HG03439 (cell line): ENCODE measurements at regions not wholly inside any gene's neighbourhood (a gene's known extent, or its start where the extent isn't known, plus 50 kb on each side); places are given as distances from the start of the nearest gene placed in this dataset.

ENCODE experiments used
- ATAC-seq: cut with Tn5 transposase; IDR thresholded peaks from one replicate; pipeline ENCODE4 v1.9.1; 2021; ENCODE audit warnings: mild to moderate bottlenecking, moderate library complexity; ENCODE audit not compliant: unreplicated experiment

GRCh38 chrX:46306103-46306502, 239.1 kb downstream of the ZNF674 start:
- ATAC-seq, result no peak

DNA sequence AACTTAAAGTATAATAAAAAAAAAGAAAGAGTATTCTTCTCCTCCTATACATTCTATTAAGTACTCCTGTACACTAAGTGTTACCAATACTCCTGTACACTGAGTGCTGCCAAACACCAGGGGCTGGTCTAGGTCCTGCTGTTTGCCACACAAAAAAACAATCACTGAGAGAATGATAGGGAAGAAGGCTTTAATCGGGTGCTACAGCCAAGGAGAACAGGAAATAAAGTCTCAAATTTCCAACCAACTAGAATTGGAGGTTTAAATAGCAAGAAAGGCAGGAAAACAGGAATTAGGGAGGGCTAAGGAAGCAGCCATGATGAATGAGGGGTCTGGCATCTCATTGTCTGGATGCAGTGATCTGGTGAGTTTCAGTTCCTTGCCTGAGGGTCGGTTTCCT, 239.8 kb downstream of the ZNF674 start:
- no peak for ATAC-seq

DNA sequence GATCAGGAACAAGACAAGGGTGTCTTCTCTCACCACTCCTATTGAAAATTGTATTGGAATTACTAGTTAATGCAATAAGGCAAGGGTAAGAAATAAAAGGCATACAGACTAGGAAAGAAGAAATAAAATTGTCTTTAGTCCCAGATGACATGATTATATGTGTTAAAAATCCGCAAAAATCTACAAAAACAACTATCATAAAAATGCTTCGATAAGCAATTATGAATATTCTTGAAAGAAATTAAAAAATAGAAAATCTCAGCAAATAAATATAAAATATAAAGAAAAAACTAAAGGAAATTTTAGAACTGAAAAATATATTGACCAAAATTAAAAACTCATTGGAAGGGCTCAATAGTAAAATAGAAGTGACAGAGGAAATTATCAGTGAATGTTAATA, 243.3 kb downstream of the ZNF674 start:
- no peak for ATAC-seq

DNA sequence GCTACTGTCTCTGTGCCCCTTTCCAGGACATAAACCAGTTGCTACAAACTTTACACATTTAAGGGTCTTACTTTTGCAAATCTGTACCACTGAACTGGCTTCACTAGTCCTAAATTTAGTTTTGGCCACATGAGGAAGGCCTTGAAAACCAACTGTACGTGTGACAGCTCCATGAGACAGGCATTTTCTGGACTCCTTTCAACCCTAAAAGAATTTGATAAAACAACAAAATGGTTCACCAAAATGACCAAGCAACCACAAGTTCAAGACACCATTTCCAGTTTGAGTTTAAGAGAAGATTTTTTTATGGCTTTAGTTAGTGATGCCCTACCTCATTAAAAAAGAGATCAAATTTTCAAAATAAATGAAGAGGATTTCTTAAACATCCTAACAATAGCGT, 246.4 kb downstream of the ZNF674 start:
- no peak for ATAC-seq

- no peak for ATAC-seq
These were observed 249.3 kb downstream of the ZNF674 start for GRCh38 chrX:46295963-46296362.

DNA sequence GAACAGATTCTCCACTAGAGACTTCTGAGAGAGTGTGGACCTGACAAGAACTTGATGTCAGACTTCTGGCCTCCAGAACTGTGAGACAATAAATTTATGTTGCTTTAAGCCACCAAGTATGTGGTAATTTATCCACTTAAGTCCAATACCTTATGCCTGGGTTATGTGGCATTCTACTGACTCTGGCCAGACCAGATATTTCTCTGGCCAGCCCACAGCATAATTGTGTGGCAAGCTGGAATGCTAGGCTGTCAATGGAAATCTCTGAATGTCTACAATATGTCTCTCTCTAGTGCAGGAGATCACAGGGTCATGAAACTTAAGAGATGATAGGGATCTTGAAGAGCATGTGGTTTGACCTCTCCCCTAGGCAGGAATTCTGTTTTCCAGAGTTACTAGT, 251.0 kb downstream of the ZNF674 start:
- no peak for ATAC-seq

- no peak for ATAC-seq
These were observed 265.3 kb downstream of the ZNF674 start for GRCh38 chrX:46279925-46280313.

GRCh38 chrX:46279214-46279924, 265.9 kb downstream of the ZNF674 start:
- no peak for ATAC-seq

DNA sequence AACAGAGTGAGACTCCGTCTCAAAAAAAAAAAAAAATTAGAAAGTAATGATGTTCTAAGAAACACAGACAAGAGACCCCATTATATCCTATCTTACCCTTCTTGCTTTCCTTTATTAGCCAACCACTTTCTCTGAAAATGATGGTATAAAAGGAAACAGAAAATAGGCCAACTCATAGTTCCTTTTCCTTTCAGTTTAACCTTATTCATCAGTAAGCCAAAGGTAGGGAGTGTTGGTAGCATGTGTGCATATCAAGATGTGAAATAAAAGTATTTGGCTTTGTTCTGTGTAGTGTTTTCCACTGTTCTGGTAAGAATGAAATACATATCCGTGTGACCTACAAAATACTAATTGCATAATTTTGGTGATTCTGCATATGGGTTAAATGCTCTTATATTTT, 266.6 kb downstream of the ZNF674 start:
- no peak for ATAC-seq

DNA sequence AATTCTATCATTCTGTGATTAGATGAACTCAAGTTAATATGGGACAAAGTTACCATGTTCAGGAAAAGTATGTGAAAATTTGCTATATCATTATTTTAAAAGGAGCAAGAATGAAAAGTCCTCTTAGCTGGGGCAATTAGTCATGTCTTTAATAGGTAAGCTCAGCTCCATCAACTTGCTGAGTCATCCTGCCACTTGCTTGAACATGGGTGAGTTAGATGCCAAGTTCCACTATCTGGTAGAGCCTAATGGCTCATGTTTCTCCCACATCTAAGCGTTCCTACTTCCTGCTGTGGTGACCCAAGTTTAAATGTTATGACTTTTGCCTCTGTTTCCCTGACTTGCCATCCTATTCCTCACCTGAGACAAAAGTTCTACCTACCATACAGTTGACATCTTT, 276.8 kb downstream of the ZNF674 start:
- ATAC-seq, result no peak

- no peak for ATAC-seq
These were observed 281.7 kb downstream of the ZNF674 start for GRCh38 chrX:46263494-46263893.

DNA sequence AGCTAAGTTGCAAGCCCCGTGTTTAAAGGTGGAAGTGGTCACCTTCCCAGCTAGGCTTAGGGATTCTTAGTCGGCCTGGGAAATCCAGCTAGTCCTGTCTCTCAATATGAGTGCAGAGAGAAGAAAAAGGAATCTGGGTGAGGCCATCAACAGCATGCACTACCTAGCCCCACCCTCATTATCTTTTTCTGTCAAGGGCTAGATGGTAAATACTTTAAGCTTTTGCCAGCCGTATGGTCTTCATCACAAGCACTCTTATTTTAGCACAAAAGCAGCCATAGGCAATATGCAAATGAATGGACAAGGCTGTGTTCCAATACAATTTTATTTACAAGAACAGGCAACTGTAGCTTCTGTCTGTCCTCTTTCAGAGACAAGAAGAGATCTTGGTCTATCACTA, 282.9 kb downstream of the ZNF674 start:
- no peak for ATAC-seq

DNA sequence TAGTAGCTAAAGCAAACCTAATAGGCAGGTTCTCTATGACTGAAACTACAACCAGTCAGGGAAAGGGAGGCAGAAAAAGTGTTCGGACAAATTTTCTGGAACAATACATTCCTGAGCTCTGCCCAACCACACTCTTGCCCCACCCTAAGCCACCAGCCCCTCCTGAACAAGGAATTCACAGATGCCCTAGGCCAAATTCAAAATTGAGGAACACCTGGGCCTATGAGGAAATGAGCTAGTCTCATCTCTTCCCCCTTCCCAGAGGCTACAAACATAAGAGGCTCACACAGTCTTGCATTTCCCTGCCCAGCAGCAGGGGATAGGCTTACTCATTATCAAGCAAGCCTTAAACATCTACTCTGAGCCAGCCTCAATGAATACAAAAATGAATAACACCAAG, 284.7 kb downstream of the ZNF674 start:
- no peak for ATAC-seq

GRCh38 chrX:46258356-46258755, 286.9 kb downstream of the ZNF674 start:
- ATAC-seq, result no peak

GRCh38 chrX:46257451-46257879, 287.8 kb downstream of the ZNF674 start:
- ATAC-seq, result no peak

DNA sequence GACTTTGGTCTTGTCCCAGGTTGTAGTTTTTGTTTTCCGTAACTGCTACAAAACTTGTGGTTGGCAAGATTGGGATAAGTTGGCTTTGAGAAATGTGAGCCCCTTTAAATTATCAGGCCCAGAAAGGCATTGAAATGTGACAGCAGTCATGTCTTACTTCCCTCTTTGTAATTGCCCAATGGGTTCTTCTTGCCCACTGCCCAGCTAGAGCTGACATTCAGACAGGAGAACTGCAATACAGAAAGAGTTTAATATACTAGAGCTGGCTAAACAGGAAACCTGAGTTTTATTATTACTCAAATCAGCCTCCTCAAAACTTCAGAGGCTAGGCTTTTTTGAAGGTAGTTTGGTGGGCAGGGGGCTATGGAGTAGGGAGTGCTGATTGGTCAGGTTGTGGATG, 288.3 kb downstream of the ZNF674 start:
- no peak for ATAC-seq

- ATAC-seq, result no peak
These were observed 290.2 kb downstream of the ZNF674 start for GRCh38 chrX:46255046-46255445.

DNA sequence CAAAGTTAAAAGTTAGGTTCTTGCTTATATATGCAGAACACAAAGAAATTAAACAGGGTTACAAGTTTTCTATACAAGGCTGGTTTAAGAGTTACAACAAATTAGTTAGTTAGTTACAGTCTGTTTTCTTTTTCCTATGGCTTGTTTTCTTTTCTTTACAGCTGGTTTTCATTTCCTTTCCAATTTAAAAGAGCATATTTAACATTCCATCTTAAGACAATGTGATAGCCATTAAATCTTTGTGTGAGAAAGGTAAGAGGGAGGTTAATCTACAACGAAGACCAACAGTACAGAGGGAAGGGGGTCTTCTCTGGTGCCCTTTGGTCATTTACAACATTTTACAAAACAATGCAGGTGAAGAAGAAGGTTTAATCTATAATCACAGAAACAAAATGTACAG, 290.6 kb downstream of the ZNF674 start:
- no peak for ATAC-seq

GRCh38 chrX:46251755-46252154, 293.5 kb downstream of the ZNF674 start:
- ATAC-seq, result no peak

GRCh38 chrX:46250151-46250550, 295.1 kb downstream of the ZNF674 start:
- ATAC-seq, result no peak

DNA sequence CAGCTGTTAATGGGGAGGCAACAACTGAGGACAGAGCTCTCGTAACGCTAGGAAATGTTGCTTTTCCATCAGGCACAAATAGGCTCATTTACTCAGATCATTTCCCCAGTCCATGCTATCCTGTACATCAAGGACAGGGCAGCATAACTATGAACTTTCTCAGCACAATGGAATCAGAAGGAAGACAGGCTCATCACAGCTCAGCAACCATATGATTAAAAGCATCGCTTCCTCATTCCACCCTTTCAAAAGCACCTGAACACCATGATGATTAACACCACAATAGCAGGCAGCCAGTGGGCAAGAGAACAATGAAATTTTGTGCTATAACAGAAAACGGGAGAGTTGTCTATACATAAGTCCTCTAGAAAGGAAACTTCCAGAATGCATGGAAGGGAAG, 297.8 kb downstream of the ZNF674 start:
- ATAC-seq, result no peak

- ATAC-seq, result no peak
These were observed 300.8 kb downstream of the ZNF674 start for GRCh38 chrX:46244451-46244850.

DNA sequence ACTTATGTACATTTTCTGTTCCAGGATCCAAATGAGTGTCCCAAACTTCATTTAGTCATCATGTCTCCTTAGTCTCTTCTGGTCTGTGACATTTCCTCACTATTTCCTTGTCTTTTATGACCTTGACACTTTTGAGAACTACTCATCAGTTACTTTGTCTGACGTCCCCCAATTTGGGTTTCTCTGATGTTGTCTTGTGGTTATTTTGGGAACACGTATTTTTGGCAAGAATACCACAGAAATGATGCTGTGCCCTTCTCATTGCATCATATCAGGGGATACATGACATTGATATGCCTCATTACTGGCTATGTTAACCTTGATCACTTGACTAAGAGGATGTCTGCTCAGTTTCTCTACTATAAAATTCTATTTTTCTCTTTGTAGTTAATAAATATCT, 308.8 kb downstream of the ZNF674 start:
- no peak for ATAC-seq
